Left ventricle myocardium inferior (tissue), 1 donor: ENCODE measurements at regions not wholly inside any gene's neighbourhood (a gene's known extent, or its start where the extent isn't known, plus 50 kb on each side); places are given as distances from the start of the nearest gene placed in this dataset.

Experiments used
- DNase-seq: peaks from one replicate; pipeline ENCODE4 v3.0.0-alpha.2; 2020
- H3K27ac ChIP-seq: fragments of 200-600 bp; replicated peaks from 2 replicates; pipeline ENCODE4 v1.8.0; 2021
- H3K27me3 ChIP-seq: fragments of 200-600 bp; 2 replicates; pipeline ENCODE4 v1.8.0; 2021; ENCODE audit warnings: low read depth
- H3K36me3 ChIP-seq: fragments of 200-600 bp; 2 replicates; pipeline ENCODE4 v1.8.0; 2021
- H3K4me1 ChIP-seq: fragments of 200-600 bp; 2 replicates; pipeline ENCODE4 v1.8.0; 2021
- H3K4me3 ChIP-seq: fragments of 200-600 bp; 2 replicates; pipeline ENCODE4 v1.8.0; 2021; ENCODE audit warnings: mild to moderate bottlenecking, moderate library complexity
- H3K9me3 ChIP-seq: fragments of 200-600 bp; replicated peaks from 2 replicates; pipeline ENCODE4 v1.8.0; 2021
- intact Hi-C: fragments of 100-400 bp; cut with micrococcal nuclease; formaldehyde crosslinking; loops from one replicate; pipeline ENCODE4 v1.11.0; 2022
- TF ChIP-seq, protein P1 (sequence below): fragments of 200-600 bp; IDR thresholded peaks from 2 replicates; pipeline ENCODE4 v1.8.0; 2021; ENCODE audit warnings: antibody characterized with exemption, mild to moderate bottlenecking, borderline replicate concordance
- donor health status: DM: no; HTN: yes; CAD: no; lungs with severe emphysema.

GRCh38 chr5:152061095-152061494, 136.4 kb upstream of the GLRA1 start:
- intact Hi-C loops, result no loop called here
- Histone ChIP-seq H3K4me1 (peaks cover 4% of the 10 kb centered on the region), H3K9me3 (no peaks in the 10 kb centered on the region), H3K27ac (no peak overlapping the region), H3K4me3 (no peak overlapping the region), H3K27me3 (no peaks in the 10 kb centered on the region), H3K36me3 (no peaks in the 10 kb centered on the region)
- TF ChIP-seq, protein P1, sequence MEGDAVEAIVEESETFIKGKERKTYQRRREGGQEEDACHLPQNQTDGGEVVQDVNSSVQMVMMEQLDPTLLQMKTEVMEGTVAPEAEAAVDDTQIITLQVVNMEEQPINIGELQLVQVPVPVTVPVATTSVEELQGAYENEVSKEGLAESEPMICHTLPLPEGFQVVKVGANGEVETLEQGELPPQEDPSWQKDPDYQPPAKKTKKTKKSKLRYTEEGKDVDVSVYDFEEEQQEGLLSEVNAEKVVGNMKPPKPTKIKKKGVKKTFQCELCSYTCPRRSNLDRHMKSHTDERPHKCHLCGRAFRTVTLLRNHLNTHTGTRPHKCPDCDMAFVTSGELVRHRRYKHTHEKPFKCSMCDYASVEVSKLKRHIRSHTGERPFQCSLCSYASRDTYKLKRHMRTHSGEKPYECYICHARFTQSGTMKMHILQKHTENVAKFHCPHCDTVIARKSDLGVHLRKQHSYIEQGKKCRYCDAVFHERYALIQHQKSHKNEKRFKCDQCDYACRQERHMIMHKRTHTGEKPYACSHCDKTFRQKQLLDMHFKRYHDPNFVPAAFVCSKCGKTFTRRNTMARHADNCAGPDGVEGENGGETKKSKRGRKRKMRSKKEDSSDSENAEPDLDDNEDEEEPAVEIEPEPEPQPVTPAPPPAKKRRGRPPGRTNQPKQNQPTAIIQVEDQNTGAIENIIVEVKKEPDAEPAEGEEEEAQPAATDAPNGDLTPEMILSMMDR, result no peak
- DNase-seq, result no peak

- H3K27me3 ChIP-seq, result no peaks in the 10 kb centered on the region
- intact Hi-C loops, result no loop called here
- TF ChIP-seq, protein P1, result no peak
- H3K4me1 ChIP-seq, result peaks cover 4% of the 10 kb centered on the region
- no peak overlapping the region for H3K27ac ChIP-seq
- no peaks in the 10 kb centered on the region for H3K9me3 ChIP-seq
- peak; percentile 32 for DNase-seq
- no peaks in the 10 kb centered on the region for H3K36me3 ChIP-seq
- H3K4me3 ChIP-seq, result no peak overlapping the region
Observed at GRCh38 chr5:152058267-152058666, 133.6 kb upstream of the GLRA1 start.

- Histone ChIP-seq H3K4me1 (peaks cover 4% of the 10 kb centered on the region), H3K27ac (no peak overlapping the region), H3K36me3 (no peaks in the 10 kb centered on the region), H3K9me3 (no peaks in the 10 kb centered on the region), H3K27me3 (no peaks in the 10 kb centered on the region), H3K4me3 (no peak overlapping the region)
- no peak for DNase-seq
- TF ChIP-seq, protein P1, result no peak
- intact Hi-C loops, result no loop called here
Observed at GRCh38 chr5:152056931-152057330, 132.3 kb upstream of the GLRA1 start.

DNA sequence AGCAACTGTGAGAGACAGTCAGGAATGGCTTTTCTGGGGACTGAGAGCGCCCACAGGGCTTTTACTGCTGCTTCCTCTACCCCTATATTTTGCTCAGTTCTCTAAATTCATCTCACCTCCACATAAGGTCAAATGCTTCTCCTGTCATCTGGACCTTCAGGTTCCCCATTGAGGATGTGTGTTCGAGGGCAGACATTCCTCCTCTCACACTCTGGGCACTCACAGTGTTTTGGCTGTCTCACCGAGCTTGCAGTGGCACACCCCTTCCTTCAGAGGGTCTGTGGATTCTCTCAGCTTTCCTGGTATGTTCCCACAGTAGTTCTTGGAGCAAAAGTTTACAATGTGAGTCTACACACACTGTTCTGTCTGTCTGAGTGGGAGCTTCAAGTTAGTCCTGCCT, 127.8 kb upstream of the GLRA1 start:
- DNase-seq, result no peak
- TF ChIP-seq, protein P1, result no peak
- intact Hi-C loops, result no loop called here
- Histone ChIP-seq H3K9me3 (peaks cover 43% of the 10 kb centered on the region), H3K27ac (no peak overlapping the region), H3K36me3 (no peaks in the 10 kb centered on the region), H3K4me1 (no peaks in the 10 kb centered on the region), H3K4me3 (no peak overlapping the region), H3K27me3 (no peaks in the 10 kb centered on the region)

- TF ChIP-seq, protein P1, result no peak
- intact Hi-C loops, result no loop called here
Observed at GRCh38 chr5:152051499-152052454, 127.1 kb upstream of the GLRA1 start.

More at GRCh38 chr5:152051499-152052454, 127.1 kb upstream of the GLRA1 start:
- DNase-seq, result no peak
- no peak overlapping the region for H3K4me3 ChIP-seq
- H3K27ac ChIP-seq, result no peak overlapping the region
- peaks cover 47% of the 10 kb centered on the region for H3K9me3 ChIP-seq
- no peaks in the 10 kb centered on the region for H3K4me1 ChIP-seq
- no peaks in the 10 kb centered on the region for H3K27me3 ChIP-seq
- H3K36me3 ChIP-seq, result no peaks in the 10 kb centered on the region
